OCI-LY1 (cell line): ENCODE measurements at regions not wholly inside any gene's neighbourhood (a gene's known extent, or its start where the extent isn't known, plus 50 kb on each side); places are given as distances from the start of the nearest gene placed in this dataset.

Source experiments
- H2AFZ ChIP-seq: fragments of 200-600 bp; sonication (generic), shearing (Covaris generic); 2 replicates; pipeline ENCODE4 v1.6.0; 2014; ENCODE audit warnings: antibody characterized with exemption, mild to moderate bottlenecking, low read length
- H3F3A ChIP-seq: fragments of 200-600 bp; sonication (generic), shearing (Covaris generic); 2 replicates; pipeline ENCODE4 v1.6.0; 2014; ENCODE audit warnings: mild to moderate bottlenecking, antibody characterized with exemption, low read length, moderate library complexity; ENCODE audit not compliant: insufficient read depth
- H3K27ac ChIP-seq: fragments of 200-600 bp; sonication (generic); 2 replicates; pipeline ENCODE4 v1.5.1; 2014; ENCODE audit warnings: low read length, mixed run types, mild to moderate bottlenecking, low read depth; ENCODE audit not compliant: poor library complexity, severe bottlenecking
- H3K27me3 ChIP-seq: fragments of 200-600 bp; sonication (generic); 2 replicates; pipeline ENCODE4 v1.6.0; 2014; ENCODE audit warnings: antibody characterized with exemption, mild to moderate bottlenecking, low read length, moderate library complexity; ENCODE audit not compliant: insufficient read depth
- H3K36me3 ChIP-seq: fragments of 200-600 bp; sonication (generic); 2 replicates; pipeline ENCODE4 v1.6.1; 2014; ENCODE audit warnings: mild to moderate bottlenecking, antibody characterized with exemption, low read length, moderate library complexity, mixed read lengths; ENCODE audit not compliant: insufficient read depth
- H3K4me1 ChIP-seq: fragments of 200-600 bp; sonication (generic); 2 replicates; pipeline ENCODE4 v1.5.1; 2014; ENCODE audit warnings: mild to moderate bottlenecking, low read length, moderate library complexity; ENCODE audit not compliant: insufficient read depth, severe bottlenecking
- H3K4me2 ChIP-seq: fragments of 200-600 bp; sonication (generic), shearing (Covaris generic); 2 replicates; pipeline ENCODE4 v1.6.1; 2014; ENCODE audit warnings: low read length
- H3K4me3 ChIP-seq: fragments of 200-600 bp; sonication (generic); 2 replicates; pipeline ENCODE4 v1.5.1; 2014; ENCODE audit warnings: low read length, low read depth, mild to moderate bottlenecking, mixed read lengths; ENCODE audit not compliant: poor library complexity, severe bottlenecking
- H3K79me2 ChIP-seq: fragments of 200-600 bp; shearing (Covaris generic); 2 replicates; pipeline ENCODE4 v1.6.1; 2016; ENCODE audit warnings: mixed run types, low read length, mixed read lengths; ENCODE audit not compliant: insufficient read depth
- H3K9ac ChIP-seq: fragments of 200-600 bp; sonication (generic), shearing (Covaris generic); 2 replicates; pipeline ENCODE4 v1.6.1; 2014; ENCODE audit warnings: mild to moderate bottlenecking, low read length, mixed read lengths
- H3K9me2 ChIP-seq: fragments of 200-600 bp; sonication (generic), shearing (Covaris generic); 2 replicates; pipeline ENCODE4 v1.6.1; 2014; ENCODE audit warnings: low read depth, mild to moderate bottlenecking, low read length, mixed read lengths
- H3K9me3 ChIP-seq: fragments of 200-600 bp; shearing (Covaris generic); 2 replicates; pipeline ENCODE4 v1.6.1; 2014; ENCODE audit warnings: low read length, mixed read lengths
- H4K20me1 ChIP-seq: fragments of 200-600 bp; sonication (generic), shearing (Covaris generic); 2 replicates; pipeline ENCODE4 v1.6.0; 2016; ENCODE audit warnings: mild to moderate bottlenecking, low read length; ENCODE audit not compliant: insufficient read depth
- EZH2 ChIP-seq: fragments of 200-600 bp; sonication (generic), shearing (Covaris generic); IDR thresholded peaks from 2 replicates; pipeline ENCODE4 v1.8.0; 2017; ENCODE audit warnings: borderline replicate concordance, mixed run types, mild to moderate bottlenecking, antibody characterized with exemption, low read length, moderate library complexity, mixed read lengths
- TF ChIP-seq, protein P1 (sequence below): fragments of 200-600 bp; sonication (generic), shearing (Covaris generic); IDR thresholded peaks from 2 replicates; pipeline ENCODE4 v1.5.1; 2017; ENCODE audit warnings: mild to moderate bottlenecking, antibody characterized with exemption, low read length, moderate library complexity, mixed read lengths

DNA sequence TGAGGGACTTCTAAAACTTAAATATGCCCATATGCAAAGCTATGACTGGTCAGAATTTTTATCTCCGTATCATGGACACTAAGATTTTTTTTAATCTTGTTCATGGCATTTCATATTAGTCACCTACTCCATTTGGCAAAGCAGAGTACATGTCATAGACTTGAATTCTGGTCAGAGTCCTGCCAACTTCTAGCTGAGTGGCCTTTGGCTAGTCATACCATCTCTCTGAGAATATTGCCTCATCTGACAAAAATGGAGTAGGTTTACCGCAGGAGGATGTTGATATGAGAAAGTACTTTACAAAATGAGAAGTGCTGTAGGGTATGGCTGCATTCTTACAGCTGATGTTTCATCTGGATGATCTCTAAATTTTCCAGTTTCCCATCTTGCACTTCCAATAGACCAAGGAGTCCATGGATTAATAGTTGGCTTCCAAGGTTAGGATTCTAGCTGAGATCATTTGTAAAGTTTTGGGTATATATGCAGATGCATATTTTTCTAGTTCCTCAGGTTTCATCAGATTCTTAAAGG lies 150.8 kb upstream of the NR3C1 start:
- H3K4me2 ChIP-seq, result no peak overlapping the region
- H3K27me3 ChIP-seq, result no peaks in the 10 kb centered on the region
- H3K9me3 ChIP-seq, result no peaks in the 10 kb centered on the region
- H3K4me3 ChIP-seq, result no peak overlapping the region
- no peaks in the 10 kb centered on the region for H3F3A ChIP-seq
- H4K20me1 ChIP-seq, result no peaks in the 10 kb centered on the region
- H3K9ac ChIP-seq, result no peak overlapping the region
- H2AFZ ChIP-seq, result no peak overlapping the region
- peaks cover 6% of the 10 kb centered on the region for H3K4me1 ChIP-seq
- H3K27ac ChIP-seq, result no peak overlapping the region
- TF ChIP-seq, protein P1, sequence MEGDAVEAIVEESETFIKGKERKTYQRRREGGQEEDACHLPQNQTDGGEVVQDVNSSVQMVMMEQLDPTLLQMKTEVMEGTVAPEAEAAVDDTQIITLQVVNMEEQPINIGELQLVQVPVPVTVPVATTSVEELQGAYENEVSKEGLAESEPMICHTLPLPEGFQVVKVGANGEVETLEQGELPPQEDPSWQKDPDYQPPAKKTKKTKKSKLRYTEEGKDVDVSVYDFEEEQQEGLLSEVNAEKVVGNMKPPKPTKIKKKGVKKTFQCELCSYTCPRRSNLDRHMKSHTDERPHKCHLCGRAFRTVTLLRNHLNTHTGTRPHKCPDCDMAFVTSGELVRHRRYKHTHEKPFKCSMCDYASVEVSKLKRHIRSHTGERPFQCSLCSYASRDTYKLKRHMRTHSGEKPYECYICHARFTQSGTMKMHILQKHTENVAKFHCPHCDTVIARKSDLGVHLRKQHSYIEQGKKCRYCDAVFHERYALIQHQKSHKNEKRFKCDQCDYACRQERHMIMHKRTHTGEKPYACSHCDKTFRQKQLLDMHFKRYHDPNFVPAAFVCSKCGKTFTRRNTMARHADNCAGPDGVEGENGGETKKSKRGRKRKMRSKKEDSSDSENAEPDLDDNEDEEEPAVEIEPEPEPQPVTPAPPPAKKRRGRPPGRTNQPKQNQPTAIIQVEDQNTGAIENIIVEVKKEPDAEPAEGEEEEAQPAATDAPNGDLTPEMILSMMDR, result no peak
- no peak for TF ChIP-seq EZH2
- no peaks in the 10 kb centered on the region for H3K79me2 ChIP-seq
- H3K9me2 ChIP-seq, result no peaks in the 10 kb centered on the region
- H3K36me3 ChIP-seq, result no peaks in the 10 kb centered on the region

DNA sequence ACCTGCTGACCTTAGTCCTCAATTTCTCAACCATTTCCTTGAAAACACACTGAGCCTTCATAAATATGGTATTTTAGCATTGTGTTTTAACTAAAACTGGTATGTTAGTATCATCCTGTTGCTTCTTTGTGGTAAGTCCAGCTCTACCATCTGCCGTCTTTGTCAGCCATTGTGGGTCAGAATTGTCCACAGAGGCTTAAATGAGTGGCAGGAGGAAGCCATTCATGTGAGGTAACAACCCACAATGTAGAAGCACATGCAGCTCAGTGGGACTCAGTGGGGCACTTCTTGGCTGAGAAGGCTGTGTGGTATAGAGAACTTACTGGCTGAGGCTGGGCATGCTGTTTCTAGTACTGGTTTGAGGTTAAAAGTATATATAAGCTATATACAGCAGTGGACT lies 149.2 kb upstream of the NR3C1 start:
- Histone ChIP-seq H4K20me1 (no peaks in the 10 kb centered on the region), H3K36me3 (no peaks in the 10 kb centered on the region), H3K9ac (no peak overlapping the region), H2AFZ (peak overlapping the region; percentile 39; the same call in 1 of the 2 replicates), H3K4me3 (no peak overlapping the region), H3K9me2 (no peaks in the 10 kb centered on the region), H3K4me2 (no peak overlapping the region), H3K79me2 (no peaks in the 10 kb centered on the region), H3F3A (no peaks in the 10 kb centered on the region), H3K4me1 (peaks cover 6% of the 10 kb centered on the region), H3K9me3 (no peaks in the 10 kb centered on the region), H3K27ac (no peak overlapping the region), H3K27me3 (no peaks in the 10 kb centered on the region)
- TF ChIP-seq, protein P1, result no peak
- TF ChIP-seq EZH2, result no peak

DNA sequence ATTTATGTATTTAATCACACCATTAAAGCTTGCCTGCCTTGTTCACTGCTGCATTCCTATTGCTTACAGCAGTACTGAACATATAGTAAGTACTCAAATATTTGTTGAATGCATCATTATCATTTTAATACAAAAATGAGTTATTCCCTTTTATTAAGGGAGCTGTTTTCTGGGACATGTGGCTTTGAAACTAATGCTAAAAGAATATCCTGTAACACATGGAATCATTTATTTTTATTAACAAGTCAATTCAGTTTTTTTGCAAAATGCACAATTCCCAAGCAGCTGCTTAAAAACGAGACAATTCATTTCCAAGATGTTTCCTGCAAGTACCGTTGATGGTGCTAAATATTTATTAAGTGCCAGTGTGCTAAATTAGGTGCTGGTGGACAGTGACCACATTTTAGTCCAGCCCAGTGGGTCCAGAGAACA lies 148.3 kb upstream of the NR3C1 start:
- peak overlapping the region; percentile 39; the same call in 1 of the 2 replicates for H2AFZ ChIP-seq
- no peaks in the 10 kb centered on the region for H3K79me2 ChIP-seq
- H4K20me1 ChIP-seq, result no peaks in the 10 kb centered on the region
- no peaks in the 10 kb centered on the region for H3K27me3 ChIP-seq
- no peak overlapping the region for H3K9ac ChIP-seq
- no peak overlapping the region for H3K4me3 ChIP-seq
- peaks cover 6% of the 10 kb centered on the region for H3K4me1 ChIP-seq
- H3K9me2 ChIP-seq, result no peaks in the 10 kb centered on the region
- H3F3A ChIP-seq, result no peaks in the 10 kb centered on the region
- H3K27ac ChIP-seq, result no peak overlapping the region
- no peaks in the 10 kb centered on the region for H3K9me3 ChIP-seq
- H3K36me3 ChIP-seq, result no peaks in the 10 kb centered on the region
- TF ChIP-seq, protein P1, result no peak
- no peak for TF ChIP-seq EZH2
- H3K4me2 ChIP-seq, result no peak overlapping the region
